ENCODE measurements at regions not wholly inside any gene's neighbourhood (a gene's known extent, or its start where the extent isn't known, plus 50 kb on each side); places are given as distances from the start of the nearest gene placed in this dataset.
"Not testable (repeated sequence)": the region's sequence is repeated elsewhere in the genome, so short reads cannot be mapped to it uniquely, and the experiment has no call there.

DNA sequence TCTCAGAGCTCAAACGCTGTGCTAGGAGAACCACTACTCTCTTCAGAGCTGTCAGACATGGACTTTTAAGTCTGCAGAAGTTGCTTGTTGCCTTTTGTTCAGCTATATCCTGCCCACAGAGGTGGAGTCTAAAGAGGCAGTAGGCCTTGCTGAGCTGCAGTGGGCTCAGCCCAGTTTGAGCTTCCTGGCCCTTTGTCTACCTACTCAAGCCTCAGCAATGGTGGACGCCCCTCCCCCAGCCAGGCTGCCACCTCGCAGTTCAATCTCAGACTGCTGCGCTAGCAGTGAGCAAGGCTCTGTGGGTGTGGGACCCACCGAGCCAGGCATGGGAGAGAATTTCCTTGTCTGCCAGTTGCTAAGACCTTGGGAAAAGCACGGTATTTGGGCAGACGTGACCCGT lies 426.2 kb downstream of the PIK3C3 start:
- DNase-seq (ENCODE audit: low read depth in 1 of 2, low spot score in 1 of 2): not testable (repeated sequence)

DNA sequence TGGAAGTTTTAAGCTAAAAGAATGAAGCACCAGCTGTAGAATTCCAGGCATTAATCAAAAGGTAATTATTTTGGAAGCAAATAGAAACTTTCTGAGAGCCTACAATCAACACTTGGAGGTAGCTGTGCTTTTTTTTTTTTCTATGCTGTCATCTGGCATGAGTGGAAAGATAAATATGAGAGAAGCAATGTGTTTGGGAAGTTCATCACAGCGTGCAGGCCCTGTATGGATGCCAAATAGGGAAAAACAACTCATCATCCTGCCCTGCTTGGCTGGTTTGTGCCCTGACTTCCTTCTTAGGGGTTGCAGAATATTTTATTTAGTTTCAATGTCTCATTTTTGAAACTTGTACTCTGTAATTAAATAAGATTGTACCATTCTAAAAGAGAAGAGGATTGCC lies 437.4 kb downstream of the PIK3C3 start:
- no peak for DNase-seq (ENCODE audit: low read depth in 1 of 2, low spot score in 1 of 2)

DNA sequence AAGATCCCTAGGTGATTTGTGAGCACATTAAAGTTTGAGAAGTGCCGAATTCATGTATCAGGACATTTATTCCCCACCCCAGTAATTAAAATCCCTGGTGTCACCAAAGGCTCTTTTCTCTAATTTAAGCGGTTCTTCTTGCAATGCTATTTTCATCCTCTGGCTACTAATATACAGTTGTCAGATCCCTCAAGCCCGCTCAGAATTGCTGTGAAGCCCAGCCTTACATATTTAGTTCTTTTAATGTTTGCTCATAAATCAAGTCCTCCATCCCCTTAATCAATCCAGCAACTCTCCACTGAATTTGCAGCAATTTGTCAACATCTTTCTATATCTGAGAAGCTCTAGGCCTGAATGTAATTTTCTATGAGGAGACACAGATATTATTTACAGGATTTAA lies 437.9 kb downstream of the PIK3C3 start:
- no peak for DNase-seq (ENCODE audit: low read depth in 1 of 2, low spot score in 1 of 2)

DNA sequence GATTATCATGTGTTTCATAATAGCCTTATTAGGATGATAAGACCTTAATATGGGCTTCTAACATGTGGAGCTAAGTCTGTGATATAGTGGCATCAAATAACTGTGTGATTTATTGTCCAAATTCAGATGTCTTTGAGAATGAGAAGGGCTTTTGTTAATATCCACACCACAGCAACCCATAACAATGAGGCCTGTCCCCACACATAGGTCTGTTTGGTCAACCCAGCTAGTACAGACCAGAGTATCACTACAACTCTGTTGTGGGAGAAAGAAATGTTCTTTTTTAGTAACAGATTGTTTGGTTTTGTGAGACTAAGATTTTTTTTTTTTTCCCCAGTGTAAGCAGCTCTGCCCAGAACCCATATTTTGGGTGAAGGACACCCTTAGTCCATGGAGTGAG lies 439.2 kb downstream of the PIK3C3 start:
- no peak for DNase-seq (ENCODE audit: low read depth in 1 of 2, low spot score in 1 of 2)

DNA sequence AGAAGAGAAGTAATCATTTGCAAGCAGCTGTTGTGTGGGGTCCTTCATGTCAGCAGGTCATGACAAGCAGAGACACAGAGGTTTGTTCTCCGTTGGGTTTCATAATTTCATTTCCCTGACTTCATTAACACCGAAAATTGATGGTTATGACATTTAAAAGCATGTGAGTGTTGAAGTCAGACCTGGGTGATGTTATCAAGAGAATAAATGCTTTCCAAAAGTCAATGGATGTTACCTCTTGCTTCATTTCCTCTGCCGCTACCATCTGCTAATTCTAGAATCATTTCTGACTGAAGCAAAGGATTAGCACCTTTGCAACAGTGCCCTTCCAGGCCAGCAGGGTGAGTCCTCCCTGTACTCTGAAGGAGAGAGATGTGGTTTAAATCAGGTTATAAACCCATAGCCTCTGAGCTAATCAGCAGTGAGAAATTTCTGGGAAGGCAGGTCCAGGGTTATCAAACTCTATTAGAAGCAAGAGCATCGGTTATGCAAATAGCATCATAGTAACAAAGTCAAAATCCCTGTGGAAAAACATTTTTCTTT lies 446.2 kb downstream of the PIK3C3 start:
- DNase-seq (ENCODE audit: low read depth in 1 of 2, low spot score in 1 of 2): no peak

DNA sequence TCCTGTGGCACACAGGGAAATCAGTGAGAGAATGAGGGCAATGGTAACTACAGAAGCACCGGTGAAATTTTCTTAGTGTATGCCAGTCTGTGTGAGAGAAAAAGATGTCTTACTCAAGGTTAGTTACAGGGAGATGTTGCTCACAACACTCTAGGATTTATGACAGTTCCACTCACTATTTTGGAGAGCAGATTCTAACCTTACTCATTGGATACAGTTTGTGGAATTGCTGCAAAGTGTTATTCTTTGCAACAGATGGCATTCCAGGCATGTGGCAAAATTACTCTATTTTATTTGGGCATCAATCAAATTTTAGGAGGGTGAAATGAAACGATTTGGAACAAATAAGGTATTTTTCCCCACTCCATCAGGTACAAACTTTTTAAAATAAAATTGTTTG lies 449.1 kb downstream of the PIK3C3 start:
- DNase-seq (ENCODE audit: low read depth in 1 of 2, low spot score in 1 of 2): no peak

DNA sequence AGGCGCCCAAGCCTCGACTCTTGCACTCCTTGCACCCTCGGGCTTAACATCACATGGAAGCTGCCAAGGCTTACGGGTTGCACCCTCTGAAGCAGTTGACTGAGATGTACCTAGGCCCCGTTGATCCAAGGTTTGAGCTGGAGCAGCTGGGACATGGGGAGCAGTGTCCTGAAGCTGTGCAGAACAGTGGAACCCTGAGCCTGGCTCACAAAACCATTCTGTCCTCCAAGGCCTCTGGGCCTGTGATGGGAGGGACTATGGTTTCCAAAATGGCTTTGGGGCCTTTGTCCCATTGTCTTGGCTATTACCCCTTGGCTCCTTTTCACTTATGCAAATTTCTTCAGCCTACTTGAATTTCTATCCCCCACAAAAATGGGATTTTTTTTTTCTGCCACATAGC lies 454.0 kb downstream of the PIK3C3 start:
- no peak for DNase-seq (ENCODE audit: low read depth in 1 of 2, low spot score in 1 of 2)

DNA sequence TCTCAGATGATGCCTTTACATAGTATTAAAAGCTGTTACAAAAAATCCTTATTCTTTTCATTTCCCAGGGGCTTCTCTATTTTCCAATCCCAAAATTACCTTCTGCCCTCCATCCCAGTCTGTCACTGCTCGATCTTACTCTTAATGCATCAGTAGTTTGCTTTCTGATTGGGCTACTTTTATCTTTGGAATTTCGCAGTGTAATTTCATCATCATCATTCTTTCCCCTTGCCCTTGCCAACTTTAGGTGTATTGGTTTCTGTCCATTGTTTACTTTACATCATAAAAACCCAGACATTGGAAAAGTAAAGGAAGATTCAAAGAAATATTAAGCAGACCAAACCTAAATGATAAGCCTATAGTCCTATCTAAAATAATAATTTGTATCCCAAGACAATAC lies 457.2 kb downstream of the PIK3C3 start:
- no peak for DNase-seq (ENCODE audit: low read depth in 1 of 2, low spot score in 1 of 2)

DNA sequence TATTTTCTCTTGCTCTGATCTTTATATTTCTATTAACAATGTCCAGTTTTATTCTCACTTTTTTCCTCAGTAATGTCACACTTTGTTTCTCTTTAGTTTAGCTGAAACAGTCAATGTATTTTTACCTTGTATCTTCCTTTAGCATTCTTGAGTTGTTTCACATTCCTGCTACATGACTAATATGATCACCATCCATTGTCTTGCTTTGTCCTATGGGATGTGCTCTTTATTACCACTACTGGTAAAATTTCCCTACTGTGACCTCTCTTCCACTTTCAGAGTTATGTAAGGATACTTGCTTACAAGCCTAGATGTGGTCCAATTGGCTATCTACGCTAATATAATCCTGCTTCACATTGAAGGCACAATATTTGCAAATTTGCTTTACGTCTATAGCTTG lies 457.9 kb downstream of the PIK3C3 start:
- DNase-seq (ENCODE audit: low read depth in 1 of 2, low spot score in 1 of 2): no peak

DNA sequence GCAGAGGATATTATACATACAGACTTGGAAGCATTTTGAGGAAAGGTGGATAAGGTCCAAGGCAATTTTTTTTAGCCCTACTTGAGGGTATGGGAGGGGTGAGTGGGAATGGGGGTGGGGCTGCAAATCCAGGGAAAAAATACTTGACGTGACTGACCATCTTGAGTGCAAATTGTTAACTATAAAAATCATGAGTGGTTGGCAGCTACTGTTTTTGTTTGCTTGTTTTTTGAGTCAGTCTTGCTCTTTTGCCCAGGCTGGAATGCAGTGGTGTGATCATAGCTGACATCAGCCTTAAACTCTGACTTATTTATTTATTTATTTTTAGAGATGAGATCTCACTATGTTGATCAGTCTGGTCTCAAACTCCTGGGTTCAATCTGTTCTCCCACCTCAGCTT lies 458.8 kb downstream of the PIK3C3 start:
- no peak for DNase-seq (ENCODE audit: low read depth in 1 of 2, low spot score in 1 of 2)

DNA sequence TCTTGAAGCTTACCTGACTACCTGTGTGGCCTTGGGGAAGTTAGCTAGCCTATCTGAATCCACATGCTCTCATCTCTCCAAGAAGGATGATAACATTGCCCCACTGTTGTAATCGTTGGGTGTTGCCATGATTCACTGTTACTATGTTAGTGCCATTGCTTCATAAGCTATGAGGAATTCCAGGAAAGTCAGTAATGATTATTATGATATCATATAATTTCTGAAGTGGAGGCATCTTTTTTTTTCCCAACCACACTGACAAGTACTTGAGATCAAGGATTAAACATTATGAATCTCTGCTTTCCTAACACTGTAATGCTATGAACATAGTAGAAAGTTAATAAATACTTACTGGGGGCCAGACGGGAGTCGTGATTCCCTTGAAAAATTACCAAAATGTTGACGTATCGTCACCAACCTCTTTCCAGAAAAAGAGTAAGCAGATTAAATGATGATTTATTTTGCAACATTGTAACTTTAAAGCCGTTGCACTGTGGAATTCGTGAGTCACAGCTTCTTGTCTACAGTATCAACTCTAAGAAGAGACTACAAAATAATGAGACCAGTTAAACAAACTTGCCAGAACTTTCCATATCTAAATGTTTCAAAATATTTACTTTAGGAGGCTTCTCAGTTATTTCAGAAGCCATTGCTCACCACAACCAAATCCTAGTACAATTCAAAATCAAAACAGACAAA lies 459.9 kb downstream of the PIK3C3 start:
- DNase-seq (ENCODE audit: low read depth in 1 of 2, low spot score in 1 of 2): no peak

DNA sequence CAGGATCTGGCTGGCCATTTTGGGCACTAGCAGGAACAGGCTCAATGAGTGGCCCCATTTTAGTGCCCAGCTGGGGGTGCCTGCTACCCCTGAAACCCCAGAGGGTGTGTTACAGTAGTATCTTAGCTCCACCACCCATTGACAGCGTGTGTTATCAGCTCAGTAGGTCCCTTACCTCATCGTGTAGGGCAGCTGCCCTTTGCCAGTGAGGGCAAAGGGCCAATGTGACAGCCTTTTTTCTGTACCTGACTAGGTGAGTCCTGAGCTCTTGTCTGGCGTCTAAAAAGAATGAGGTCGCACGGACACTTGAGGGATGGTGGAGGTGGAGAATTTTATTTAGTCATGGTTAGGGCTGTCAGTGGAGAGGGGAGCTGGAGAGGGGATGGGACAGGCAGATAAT lies 462.2 kb downstream of the PIK3C3 start:
- no peak for DNase-seq (ENCODE audit: low read depth in 1 of 2, low spot score in 1 of 2)

DNA sequence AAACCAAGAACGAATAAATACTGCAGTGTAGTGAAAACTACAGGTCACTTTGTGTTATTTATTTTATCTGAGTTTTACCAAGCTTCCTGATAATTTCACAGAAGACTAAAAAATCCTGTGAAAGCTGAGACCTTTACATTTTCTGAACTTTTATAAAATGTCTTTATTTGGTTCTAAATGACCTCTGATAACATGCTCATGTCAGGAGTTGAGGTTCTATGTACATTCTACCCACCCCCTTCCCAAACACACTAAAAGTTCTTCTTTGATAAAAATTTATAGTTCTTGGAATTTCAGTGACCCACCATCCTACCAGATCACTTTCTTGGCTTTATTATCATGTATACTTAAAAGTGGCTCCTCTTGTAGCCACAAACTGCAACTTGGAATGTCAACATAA lies 463.1 kb downstream of the PIK3C3 start:
- no peak for DNase-seq (ENCODE audit: low read depth in 1 of 2, low spot score in 1 of 2)

DNA sequence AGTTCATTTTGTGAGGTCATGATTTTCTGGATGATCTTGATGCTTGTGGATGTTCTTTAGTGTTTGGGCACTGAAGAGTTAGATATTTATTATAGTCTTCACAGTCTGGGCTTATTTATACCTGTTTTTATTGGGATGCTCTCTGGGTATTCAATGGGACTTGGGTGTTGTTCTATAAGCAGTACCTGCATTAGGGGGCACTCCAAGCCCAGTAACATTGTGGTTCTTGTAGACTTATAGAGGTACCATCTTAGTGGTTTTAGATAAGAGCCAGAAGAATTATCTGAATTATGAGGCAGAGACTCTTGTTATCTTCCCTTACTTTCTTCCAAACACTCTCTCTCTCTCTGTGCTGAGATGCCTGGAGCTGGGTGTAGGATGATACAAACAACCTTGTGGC lies 470.0 kb downstream of the PIK3C3 start:
- DNase-seq (ENCODE audit: low read depth in 1 of 2, low spot score in 1 of 2): no peak

DNA sequence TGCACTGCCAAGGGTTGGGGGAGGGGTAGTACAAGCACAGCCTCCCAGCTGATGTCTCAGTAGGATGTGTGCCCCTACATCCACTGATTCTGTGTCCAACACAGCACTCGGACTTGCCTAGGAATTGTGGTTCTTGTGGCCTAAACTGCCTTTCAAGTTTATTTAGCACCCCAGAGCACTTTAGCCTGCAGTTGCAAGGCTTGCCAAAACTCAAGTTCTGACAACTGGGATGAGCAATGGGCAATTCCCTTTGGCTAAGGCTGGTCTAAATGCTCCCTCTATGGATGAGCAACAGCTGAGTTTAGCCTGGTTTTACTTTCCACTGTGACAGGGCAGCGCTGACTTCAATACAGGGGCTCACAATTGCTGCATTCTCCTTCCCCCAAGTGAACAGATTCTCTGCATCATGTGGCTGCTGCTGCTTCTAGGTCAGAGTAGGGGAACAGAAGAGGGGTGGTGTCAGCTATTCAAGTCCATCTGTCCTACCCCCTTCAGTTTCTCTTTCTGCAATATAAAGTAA lies 471.5 kb downstream of the PIK3C3 start:
- DNase-seq (ENCODE audit: low read depth in 1 of 2, low spot score in 1 of 2): no peak

DNA sequence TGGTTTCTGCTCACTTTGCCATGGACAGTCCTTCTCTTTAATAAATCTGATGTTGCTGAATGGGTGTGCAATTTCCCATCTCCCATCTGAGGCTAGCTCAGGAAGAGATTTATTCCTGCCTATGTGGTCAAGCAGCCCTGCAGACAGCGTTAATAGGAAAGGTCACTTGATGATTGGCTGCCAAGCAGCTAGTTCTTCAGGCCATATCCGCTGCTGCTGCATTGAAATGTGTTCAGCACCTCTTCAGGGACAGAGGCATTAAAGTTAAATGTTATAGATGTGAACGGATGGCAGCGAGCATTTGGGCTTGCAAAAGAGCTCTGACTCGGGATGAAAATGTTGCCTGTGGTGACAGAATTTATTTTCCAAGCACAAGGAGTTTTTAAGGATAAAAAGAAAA lies 474.2 kb downstream of the PIK3C3 start:
- DNase-seq (ENCODE audit: low read depth in 1 of 2, low spot score in 1 of 2): no peak

DNA sequence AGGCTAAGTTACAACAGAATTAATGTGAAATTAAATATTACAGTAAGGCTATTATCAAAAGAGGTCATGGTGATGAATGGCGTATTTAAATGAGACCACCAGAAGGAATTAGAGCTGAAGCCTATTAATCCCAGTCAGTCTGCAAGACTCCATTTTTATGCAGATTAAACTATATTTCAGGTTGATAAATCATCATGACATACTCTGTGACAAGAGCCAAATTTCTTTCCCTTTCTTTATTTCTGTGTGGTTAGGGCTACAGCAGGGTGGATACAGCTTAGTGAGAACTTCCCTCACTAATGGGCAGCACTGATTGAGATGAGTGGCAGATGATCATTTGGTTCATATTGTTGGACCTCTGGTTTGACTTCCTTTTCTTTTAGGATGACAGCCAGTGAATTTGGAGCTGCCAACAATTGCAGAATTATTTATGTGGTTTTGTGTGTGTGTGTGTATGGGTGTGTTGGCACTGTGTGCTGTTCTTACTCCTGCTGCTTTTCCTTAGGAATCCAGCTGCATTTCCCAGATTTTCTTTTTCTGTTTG lies 481.3 kb downstream of the PIK3C3 start:
- DNase-seq (ENCODE audit: low read depth in 1 of 2, low spot score in 1 of 2): no peak

DNA sequence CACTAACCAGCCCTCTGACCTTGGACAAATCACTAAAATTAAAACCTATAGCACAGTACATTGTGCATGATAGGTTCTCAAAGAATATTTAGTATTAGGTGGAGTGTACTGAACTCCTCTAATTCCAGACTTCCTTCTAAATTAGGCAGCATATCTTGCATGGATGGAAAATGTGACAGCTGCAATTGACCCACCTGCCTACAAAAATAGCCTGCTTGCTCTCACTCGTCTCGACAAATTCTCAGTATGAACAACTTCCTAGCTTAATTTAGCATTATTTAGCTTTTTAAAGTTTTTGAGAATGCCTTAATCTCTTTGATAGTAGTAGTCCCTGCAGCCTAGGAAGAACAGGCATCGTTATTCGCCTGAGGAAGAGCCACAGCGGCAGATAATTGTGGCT lies 482.0 kb downstream of the PIK3C3 start:
- DNase-seq (ENCODE audit: low read depth in 1 of 2, low spot score in 1 of 2): no peak

DNA sequence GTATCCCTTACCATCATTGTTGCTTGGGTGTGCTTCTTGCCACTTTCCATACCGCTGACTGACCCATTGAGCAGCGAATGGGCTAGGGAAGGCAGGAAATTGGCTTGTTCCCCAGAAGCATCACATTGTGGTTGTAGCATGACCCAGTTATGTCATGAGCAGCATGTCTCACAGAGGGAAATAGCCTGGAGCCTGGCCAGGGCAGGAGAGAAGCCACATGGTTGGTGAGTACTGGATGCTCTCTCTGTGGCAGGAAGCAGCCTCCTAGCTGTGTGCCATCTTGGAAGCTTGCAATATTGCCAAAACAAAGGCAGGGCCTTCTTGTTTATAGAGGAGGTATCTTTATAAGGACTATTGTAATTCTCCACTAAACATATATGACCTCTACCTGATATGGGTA lies 482.6 kb downstream of the PIK3C3 start:
- no peak for DNase-seq (ENCODE audit: low read depth in 1 of 2, low spot score in 1 of 2)

DNA sequence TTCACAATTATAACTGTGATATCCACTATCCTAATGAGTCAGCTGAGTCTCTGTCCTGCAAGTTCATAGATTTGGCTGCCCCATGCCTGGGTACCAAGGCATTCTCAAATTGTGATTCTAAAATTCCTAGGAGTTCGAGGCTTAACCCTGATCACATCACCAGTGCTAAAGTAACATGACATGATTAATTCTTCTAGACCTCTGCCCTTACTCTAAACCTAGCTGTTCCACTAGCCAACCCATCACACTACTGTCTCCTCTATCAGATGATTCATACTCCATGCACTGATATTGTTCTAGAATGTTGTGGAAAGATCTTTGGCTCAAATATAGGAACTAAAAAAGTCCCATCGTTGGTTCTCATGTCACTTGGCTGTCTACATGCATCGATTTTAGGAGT lies 487.6 kb downstream of the PIK3C3 start:
- DNase-seq (ENCODE audit: low read depth in 1 of 2, low spot score in 1 of 2): no peak

DNA sequence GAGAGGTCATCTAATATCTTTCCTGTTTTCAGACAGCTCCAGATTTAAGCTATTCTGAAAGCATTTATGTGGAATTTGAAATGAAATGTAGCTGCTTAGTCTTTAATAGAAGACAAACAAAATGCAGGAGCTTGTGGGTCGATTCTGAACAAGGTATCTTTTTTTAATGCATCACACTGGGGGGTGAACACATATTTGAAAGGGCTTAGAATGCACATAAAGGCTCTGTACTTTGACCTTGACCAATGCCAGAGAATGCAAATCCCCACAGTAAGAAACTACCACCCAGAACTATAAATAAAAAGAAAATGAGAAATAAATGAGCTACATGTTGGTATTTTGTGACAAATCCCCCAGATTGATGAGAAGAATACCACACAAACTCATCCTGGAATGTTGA lies 489.3 kb downstream of the PIK3C3 start:
- no peak for DNase-seq (ENCODE audit: low read depth in 1 of 2, low spot score in 1 of 2)

DNA sequence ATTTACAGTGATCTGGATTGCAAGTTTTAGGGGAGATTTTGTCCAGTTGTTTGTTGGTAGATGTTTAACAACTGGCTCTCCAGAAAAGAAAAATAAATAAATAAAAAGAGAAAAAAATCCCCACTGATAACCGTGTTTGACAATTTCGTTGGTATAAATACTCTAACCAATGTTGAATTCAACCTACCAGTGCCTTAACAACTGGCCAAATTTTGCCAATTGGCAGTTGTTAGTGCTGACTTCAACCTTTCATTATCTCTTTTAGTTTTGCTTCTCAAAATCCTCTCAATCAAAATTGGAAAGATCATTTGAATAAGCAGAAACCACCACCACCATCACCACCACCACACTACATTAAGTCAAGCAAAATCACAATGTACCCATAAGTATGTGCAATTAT lies 490.3 kb downstream of the PIK3C3 start:
- DNase-seq (ENCODE audit: low read depth in 1 of 2, low spot score in 1 of 2): no peak

DNA sequence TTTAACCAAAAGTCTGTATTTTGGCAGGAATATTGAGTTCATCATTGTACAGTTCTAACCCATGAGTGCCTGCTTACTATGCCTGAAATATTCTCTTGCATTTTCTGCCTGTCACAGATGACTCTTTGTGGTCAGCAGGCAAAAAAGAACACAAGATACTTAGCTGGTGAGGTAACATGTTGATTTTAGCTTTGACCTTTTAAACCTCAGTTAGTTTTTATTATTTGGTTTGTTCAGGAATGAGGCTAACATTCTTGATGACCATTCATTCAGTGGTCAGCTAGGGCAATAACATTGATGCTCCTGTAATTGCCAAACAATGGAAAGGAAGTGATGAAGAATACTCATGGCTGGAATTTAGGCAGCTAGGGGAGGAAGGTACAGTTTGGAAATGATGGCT lies 491.2 kb downstream of the PIK3C3 start:
- no peak for DNase-seq (ENCODE audit: low read depth in 1 of 2, low spot score in 1 of 2)
